Muscle layer of colon (tissue), 2 donors: ENCODE measurements at regions not wholly inside any gene's neighbourhood (a gene's known extent, or its start where the extent isn't known, plus 50 kb on each side); places are given as distances from the start of the nearest gene placed in this dataset.

Experiments
- H3K27ac ChIP-seq: one replicate; pipeline ENCODE4 v1.7.0; 2013; ENCODE audit warnings: low read depth, mild to moderate bottlenecking, low read length, moderate library complexity
- H3K27me3 ChIP-seq, 2 donors: one replicate each; pipeline ENCODE4 v1.7.0; 2013; ENCODE audit warnings: low read length in 2 of 2, mild to moderate bottlenecking in 2 of 2; ENCODE audit not compliant: insufficient read depth in 2 of 2, control insufficient read depth in 1 of 2
- H3K36me3 ChIP-seq: one replicate; pipeline ENCODE4 v1.7.0; 2013; ENCODE audit warnings: mild to moderate bottlenecking, low read length; ENCODE audit not compliant: insufficient read depth
- H3K4me1 ChIP-seq: one replicate; pipeline ENCODE4 v1.7.0; 2013; ENCODE audit warnings: mild to moderate bottlenecking, low read length; ENCODE audit not compliant: insufficient read depth
- H3K4me3 ChIP-seq, 2 donors: one replicate each; pipeline ENCODE4 v1.7.0; 2013; ENCODE audit warnings: low read length in 2 of 2, low read depth in 1 of 2, mild to moderate bottlenecking in 1 of 2, moderate library complexity in 1 of 2
- H3K9ac ChIP-seq: one replicate; pipeline ENCODE4 v1.7.0; 2013; ENCODE audit warnings: low read length
- H3K9me3 ChIP-seq: one replicate; pipeline ENCODE4 v1.7.0; 2013; ENCODE audit warnings: mild to moderate bottlenecking, low read length
- donor health status: abdominal sarcoma.
- donor health status: Adenocarcinoma of cecum.

DNA sequence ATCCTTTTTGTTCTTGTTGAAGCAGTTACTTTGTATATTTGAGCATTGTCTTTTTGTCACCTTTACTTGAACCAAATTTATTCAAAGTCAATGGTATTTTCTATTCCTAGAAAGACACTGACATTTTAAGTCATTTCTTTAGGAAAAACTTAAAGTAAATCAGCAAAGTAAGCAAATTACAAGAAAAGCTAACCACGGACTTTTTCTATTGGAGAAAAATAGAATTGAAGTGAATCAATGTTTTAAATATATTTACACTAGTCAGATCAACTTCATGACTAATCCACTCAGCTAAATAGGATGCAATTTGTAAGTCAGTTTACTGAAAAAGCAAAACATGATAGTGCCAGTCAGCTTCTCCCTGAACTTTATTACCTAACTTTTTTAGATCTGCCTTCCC lies 733.8 kb upstream of the ALCAM start:
- H3K9ac ChIP-seq: no peak overlapping the region

DNA sequence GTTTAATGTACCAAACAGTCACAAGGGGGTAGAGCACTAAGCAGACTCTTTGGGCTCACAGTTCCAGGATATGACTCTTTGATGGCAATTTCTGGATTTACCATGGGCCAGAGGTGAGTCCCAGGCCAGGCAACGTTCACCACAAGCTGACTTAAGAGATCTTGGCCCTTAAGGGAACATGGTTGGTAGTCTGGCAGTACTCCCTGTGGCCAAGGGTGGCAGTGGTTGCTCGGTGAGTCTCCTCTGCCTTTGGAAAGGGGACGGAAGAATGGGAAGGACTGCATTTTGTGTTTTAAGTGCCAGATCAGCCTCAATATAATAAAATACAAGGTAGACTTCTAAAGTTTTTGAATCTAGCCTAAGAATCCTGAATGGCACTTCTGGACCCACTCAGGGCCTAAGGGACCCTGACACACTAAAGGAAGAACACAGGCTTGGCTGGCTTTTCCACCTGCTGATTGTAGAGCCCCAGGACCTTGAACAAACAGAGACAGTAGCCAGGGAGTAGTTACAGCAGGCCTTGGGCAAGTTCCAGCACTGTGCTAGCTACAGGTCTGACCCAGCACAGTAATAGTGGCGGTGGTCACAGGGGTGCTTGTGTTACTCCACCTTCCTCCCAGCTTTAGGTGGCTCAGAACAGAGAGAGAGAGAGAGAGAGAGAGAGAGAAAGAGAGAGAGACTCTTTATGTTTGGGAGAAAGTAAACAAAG lies 730.7 kb upstream of the ALCAM start:
- Histone ChIP-seq H3K9me3 (peaks cover 4% of the 10 kb centered on the region), H3K27ac (no peak overlapping the region), H3K27me3 (no peaks in the 10 kb centered on the region), H3K4me1 (no peaks in the 10 kb centered on the region), H3K9ac (no peak overlapping the region), H3K36me3 (no peaks in the 10 kb centered on the region), H3K4me3 (no peak overlapping the region)

More for the DNA sequence above, 733.8 kb upstream of the ALCAM start:
- no peak overlapping the region for H3K4me3 ChIP-seq
- H3K4me1 ChIP-seq: no peaks in the 10 kb centered on the region
- no peak overlapping the region for H3K27ac ChIP-seq
- H3K27me3 ChIP-seq: no peaks in the 10 kb centered on the region
- H3K9me3 ChIP-seq: no peaks in the 10 kb centered on the region
- no peaks in the 10 kb centered on the region for H3K36me3 ChIP-seq

DNA sequence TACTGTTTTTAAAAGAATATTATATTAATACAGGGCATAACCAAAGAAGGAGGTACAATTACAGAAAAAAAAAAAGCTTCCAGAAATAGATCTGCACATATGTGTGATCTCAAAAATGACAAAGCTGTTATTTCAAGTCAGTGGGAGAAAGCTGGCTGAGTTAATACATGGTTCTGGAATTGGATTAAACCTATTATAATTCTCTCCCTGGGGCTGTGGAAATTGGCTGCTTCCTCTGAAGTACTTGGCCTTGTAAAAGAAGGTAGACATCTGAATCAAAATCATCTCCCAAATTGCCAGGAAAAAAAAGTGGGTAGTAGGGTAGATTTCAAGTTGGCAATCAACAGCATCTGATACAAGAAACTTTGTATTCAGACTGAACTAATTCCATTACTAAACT lies 723.9 kb upstream of the ALCAM start:
- Histone ChIP-seq H3K27me3 (no peaks in the 10 kb centered on the region), H3K4me3 (no peak overlapping the region), H3K9ac (no peak overlapping the region), H3K27ac (no peak overlapping the region), H3K9me3 (peaks cover 4% of the 10 kb centered on the region), H3K36me3 (no peaks in the 10 kb centered on the region), H3K4me1 (no peaks in the 10 kb centered on the region)

DNA sequence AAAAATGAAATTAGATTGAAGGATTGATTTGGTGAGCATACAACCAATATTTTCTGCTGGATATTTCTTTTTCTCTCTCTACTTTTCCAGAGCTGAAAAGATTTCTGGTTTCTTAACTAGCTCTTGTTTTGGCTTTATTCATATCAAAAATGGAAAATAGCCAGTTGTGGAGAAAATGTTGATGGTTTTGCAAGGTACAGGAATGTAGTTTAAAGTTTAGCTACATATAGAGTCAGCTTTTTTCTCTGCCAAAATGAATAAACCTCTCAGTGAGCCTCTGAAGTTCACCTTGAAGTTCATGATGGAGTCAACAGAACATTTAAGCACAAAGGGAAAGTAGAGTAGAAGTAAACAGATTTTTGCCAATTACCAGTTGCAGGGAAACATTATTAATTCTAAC lies 720.5 kb upstream of the ALCAM start:
- Histone ChIP-seq H3K36me3 (no peaks in the 10 kb centered on the region), H3K27me3 (no peaks in the 10 kb centered on the region), H3K4me3 (no peak overlapping the region), H3K9me3 (no peaks in the 10 kb centered on the region), H3K4me1 (no peaks in the 10 kb centered on the region), H3K9ac (no peak overlapping the region), H3K27ac (no peak overlapping the region)

DNA sequence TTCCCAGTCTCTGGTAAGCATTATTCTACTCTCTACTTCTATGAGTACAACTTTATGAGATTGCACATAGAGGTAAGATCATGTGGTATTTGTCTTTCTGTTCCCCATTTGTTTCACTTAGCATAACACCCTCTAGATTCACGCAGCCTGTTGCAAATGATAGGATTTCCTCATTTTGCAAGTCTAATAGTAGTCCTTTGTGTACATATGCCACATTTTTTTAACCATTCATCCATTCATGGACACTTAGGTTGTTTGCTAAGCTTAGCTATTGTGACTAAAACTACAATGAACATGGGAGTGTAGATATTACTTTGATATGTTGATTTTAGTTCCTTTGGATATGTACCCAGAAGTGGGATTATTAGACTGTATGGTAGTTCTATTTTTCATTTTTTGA lies 717.9 kb upstream of the ALCAM start:
- Histone ChIP-seq H3K9ac (no peak overlapping the region), H3K4me3 (no peak overlapping the region), H3K27ac (no peak overlapping the region), H3K4me1 (no peaks in the 10 kb centered on the region), H3K27me3 (no peaks in the 10 kb centered on the region), H3K9me3 (no peaks in the 10 kb centered on the region), H3K36me3 (no peaks in the 10 kb centered on the region)

DNA sequence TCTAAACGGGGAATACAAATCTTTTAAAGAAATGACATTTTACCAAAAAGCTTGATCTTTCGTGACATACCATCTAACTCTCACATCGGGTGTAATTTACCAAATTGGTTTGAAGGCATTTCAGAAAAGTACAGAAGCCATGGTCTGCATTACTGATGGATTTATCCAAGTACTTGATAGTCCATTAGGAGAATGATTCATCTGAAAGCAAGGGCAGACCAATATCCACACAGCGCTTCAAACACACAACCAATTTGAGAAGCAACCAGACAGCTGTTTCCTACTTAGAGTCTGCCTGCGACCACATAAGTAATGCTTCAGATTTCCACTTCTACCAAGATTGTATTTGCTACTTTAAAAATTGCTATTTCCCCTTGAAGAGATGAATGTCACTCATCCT lies 697.6 kb upstream of the ALCAM start:
- H3K27ac ChIP-seq: no peak overlapping the region
- H3K36me3 ChIP-seq: no peaks in the 10 kb centered on the region
- H3K9me3 ChIP-seq: no peaks in the 10 kb centered on the region
- H3K4me1 ChIP-seq: no peaks in the 10 kb centered on the region
- no peaks in the 10 kb centered on the region for H3K27me3 ChIP-seq
- H3K9ac ChIP-seq: no peak overlapping the region
- no peak overlapping the region for H3K4me3 ChIP-seq

DNA sequence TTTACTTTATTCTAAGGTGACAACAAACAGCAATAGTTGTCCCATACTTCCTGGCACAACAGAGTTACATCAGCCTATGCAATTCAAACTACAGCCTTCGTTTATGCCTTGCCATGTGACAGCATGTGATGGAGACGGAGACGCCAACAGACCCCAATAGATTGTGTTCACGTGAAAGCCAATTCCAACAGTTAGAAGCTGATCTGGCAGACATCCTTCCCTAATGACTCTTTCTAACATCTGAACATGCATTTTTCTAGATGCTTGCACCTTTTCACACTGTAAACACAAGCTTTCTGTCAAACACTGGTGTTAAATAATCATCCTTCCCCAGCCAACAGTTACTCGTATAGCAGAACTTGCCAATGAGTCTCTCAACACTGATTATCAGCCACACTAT lies 694.4 kb upstream of the ALCAM start:
- H3K4me3 ChIP-seq: no peak overlapping the region
- H3K4me1 ChIP-seq: no peaks in the 10 kb centered on the region
- no peak overlapping the region for H3K27ac ChIP-seq
- H3K9me3 ChIP-seq: no peaks in the 10 kb centered on the region
- H3K36me3 ChIP-seq: no peaks in the 10 kb centered on the region
- no peaks in the 10 kb centered on the region for H3K27me3 ChIP-seq
- H3K9ac ChIP-seq: no peak overlapping the region

DNA sequence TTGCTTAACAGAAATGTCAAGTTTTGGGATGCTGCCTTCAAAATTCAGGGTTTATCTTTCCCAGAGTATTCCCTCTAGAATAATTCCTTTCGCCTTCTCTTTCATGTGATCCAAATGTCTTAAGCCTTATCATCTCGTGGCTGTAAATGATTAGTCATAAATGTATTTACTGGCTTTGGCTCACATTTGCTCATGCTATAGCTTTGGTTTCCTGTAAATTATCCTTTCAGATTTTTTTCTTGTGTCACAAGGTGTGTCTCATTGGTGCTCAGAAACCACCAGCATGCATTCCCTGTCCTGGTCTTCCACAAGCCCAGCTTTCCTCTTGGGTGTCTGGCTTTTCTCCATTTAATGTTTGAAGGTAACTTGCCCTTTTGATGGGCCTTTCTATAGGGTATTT lies 692.7 kb upstream of the ALCAM start:
- Histone ChIP-seq H3K9me3 (no peaks in the 10 kb centered on the region), H3K27me3 (no peaks in the 10 kb centered on the region), H3K4me1 (no peaks in the 10 kb centered on the region), H3K27ac (no peak overlapping the region), H3K36me3 (no peaks in the 10 kb centered on the region), H3K4me3 (no peak overlapping the region), H3K9ac (no peak overlapping the region)

DNA sequence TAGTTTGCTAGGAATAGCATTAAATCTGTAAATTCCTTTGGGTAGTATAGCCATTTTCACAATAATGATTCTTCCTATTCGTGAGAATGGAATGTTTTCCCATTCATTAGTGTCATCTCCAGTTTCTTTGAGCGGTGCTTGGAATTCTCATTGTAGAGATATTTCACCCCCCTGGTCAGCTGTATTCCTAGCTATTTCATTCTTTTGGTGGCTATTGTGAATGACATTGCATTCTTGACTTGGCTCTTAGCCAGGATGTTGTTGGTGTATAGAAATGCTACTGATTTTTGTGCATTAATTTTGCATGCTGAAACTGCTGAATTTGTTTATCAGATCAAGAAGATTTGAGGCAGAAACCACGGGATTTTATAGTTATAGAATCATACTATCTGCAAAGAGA lies 690.5 kb upstream of the ALCAM start:
- Histone ChIP-seq H3K9ac (no peak overlapping the region), H3K4me3 (no peak overlapping the region), H3K36me3 (no peaks in the 10 kb centered on the region), H3K9me3 (no peaks in the 10 kb centered on the region), H3K27me3 (no peaks in the 10 kb centered on the region), H3K27ac (no peak overlapping the region), H3K4me1 (no peaks in the 10 kb centered on the region)

DNA sequence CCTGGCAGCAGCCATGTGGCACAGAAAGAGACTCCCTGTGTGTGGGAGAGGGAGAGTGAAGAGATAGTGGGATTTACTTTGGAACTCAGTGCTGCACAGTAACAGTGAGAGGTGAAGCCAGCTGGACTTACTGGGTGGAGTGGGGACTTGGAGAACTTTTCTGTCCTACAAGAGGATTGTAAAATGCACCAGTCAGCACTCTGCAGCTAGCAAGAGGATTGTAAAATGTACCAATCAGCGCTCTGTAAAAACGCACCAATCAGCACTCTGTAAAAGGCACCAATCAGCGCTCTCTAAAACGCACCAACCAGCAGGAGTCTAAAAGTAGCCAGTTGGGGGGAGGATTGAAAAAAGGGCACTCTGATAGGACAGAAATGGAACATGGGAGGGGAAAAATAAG lies 688.8 kb upstream of the ALCAM start:
- no peaks in the 10 kb centered on the region for H3K4me1 ChIP-seq
- H3K27ac ChIP-seq: no peak overlapping the region
- no peaks in the 10 kb centered on the region for H3K27me3 ChIP-seq
- no peaks in the 10 kb centered on the region for H3K9me3 ChIP-seq
- H3K4me3 ChIP-seq: no peak overlapping the region
- H3K36me3 ChIP-seq: no peaks in the 10 kb centered on the region
- H3K9ac ChIP-seq: no peak overlapping the region

DNA sequence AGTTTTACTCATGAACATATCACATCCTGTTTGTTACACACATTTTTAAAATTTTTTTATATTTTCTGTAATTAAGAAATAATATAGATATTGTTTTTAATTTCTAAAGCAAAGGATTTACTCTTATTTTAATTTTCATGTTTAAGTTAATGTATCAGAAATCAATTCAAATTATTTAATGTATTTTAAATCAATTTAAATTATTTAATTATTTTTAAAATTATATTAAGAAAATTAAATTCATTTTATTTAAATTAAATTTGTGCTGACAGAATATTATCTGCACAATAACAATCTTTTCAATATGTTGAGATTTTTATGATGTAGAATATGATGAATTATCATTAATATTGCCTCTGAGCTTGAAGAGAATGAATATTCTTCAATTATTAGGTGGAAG lies 681.2 kb upstream of the ALCAM start:
- Histone ChIP-seq H3K9me3 (no peaks in the 10 kb centered on the region), H3K27me3 (no peaks in the 10 kb centered on the region), H3K36me3 (no peaks in the 10 kb centered on the region), H3K4me3 (no peak overlapping the region), H3K9ac (no peak overlapping the region), H3K27ac (no peak overlapping the region), H3K4me1 (no peaks in the 10 kb centered on the region)

DNA sequence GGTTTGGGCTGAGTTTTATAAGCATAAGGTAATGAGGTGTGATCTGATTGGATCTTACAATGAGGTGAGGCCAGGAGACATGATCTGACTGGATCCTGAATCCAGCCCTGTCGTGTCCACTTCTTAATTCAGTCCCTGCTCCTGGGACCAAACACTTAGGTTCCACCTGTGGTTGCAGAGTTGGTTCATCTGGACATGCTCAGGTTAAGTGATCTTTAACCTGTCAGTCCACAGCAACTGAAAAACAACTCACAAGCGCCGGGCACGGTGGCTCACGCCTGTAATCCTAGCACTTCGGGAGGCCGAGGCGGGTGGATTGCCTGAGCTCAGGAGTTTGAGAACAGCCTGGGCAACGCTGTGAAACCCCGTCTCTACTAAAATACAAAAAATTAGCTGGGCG lies 679.3 kb upstream of the ALCAM start:
- no peaks in the 10 kb centered on the region for H3K36me3 ChIP-seq
- H3K4me3 ChIP-seq: no peak overlapping the region

More for the DNA sequence above, 679.3 kb upstream of the ALCAM start:
- no peaks in the 10 kb centered on the region for H3K27me3 ChIP-seq
- no peak overlapping the region for H3K9ac ChIP-seq
- no peaks in the 10 kb centered on the region for H3K9me3 ChIP-seq
- no peaks in the 10 kb centered on the region for H3K4me1 ChIP-seq
- no peak overlapping the region for H3K27ac ChIP-seq
